ENCODE measurements at regions not wholly inside any gene's neighbourhood (a gene's known extent, or its start where the extent isn't known, plus 50 kb on each side); places are given as distances from the start of the nearest gene placed in this dataset.

DNA sequence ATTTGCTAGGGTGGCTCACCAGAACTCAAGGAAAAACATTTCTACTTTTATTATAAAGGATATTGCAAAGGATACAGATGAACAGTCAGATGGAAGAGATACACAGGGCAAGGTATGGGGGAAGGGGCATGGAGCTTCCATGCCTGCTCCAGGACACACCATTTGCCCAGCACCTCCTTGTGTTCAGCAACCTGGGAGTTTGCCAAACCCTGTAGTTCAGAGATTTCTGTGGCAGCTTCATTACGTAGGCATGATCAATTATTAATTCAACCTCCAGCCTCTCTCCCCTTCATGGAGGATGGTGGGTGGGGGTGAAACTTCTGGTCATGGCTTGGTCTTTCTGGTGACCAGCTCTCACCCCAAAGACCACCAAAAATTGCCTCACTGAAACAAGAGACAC lies 353.9 kb upstream of the THBS1 start:
- Histone ChIP-seq H3K4me1 (peaks cover 0 to 10% (median 5%) of the 10 kb centered on the region in 9 donors), H3K4me3 (no peak overlapping the region), H3K27me3 (no peaks in the 10 kb centered on the region), H3K27ac (no peak overlapping the region), H3K9me3 (no peaks in the 10 kb centered on the region), H3K36me3 (no peaks in the 10 kb centered on the region)
- intact Hi-C loops (cut with DNase I) = no loop called here
- 97 to 100% methylated on average over 1 of the region's 1 CpG for WGBS, 2 donors
- TF ChIP-seq, protein P1, sequence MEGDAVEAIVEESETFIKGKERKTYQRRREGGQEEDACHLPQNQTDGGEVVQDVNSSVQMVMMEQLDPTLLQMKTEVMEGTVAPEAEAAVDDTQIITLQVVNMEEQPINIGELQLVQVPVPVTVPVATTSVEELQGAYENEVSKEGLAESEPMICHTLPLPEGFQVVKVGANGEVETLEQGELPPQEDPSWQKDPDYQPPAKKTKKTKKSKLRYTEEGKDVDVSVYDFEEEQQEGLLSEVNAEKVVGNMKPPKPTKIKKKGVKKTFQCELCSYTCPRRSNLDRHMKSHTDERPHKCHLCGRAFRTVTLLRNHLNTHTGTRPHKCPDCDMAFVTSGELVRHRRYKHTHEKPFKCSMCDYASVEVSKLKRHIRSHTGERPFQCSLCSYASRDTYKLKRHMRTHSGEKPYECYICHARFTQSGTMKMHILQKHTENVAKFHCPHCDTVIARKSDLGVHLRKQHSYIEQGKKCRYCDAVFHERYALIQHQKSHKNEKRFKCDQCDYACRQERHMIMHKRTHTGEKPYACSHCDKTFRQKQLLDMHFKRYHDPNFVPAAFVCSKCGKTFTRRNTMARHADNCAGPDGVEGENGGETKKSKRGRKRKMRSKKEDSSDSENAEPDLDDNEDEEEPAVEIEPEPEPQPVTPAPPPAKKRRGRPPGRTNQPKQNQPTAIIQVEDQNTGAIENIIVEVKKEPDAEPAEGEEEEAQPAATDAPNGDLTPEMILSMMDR (IDR thresholded peaks at IDR 0.05) = no peak
- ATAC-seq (no peak), DNase-seq (no peak)

DNA sequence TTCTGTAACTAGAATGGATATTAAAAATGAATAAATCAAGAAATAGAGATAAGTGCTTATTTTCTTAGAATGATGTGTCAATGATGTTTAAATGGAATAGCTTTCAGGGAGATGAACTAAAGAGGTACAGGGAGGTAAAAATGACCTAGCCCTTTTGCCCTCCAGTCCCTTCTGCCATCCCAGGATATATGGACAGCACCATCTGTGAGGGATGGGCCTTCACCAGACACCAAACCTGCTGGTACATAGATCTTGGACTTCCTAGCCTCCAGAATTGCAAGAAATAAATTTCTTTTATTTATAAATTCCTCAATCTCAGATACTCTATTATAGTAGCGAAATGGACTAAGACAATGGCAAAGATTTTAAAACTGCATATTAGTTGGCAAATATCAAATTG lies 352.0 kb upstream of the THBS1 start:
- intact Hi-C loops (cut with DNase I) = no loop called here
- H3K27ac ChIP-seq = no peak overlapping the region
- DNase-seq = no peak
- no peaks in the 10 kb centered on the region for H3K36me3 ChIP-seq
- H3K4me1 ChIP-seq = peaks cover 0 to 15% (median 5%) of the 10 kb centered on the region in 9 donors
- no peak for ATAC-seq
- no peaks in the 10 kb centered on the region for H3K27me3 ChIP-seq
- H3K4me3 ChIP-seq = no peak overlapping the region
- H3K9me3 ChIP-seq = peaks cover 0 to 3% (median 0%) of the 10 kb centered on the region in 11 donors
- 97 to 99% methylated on average over 1 of the region's 1 CpG for WGBS, 2 donors
- TF ChIP-seq, protein P1 (IDR thresholded peaks at IDR 0.05) = no peak

DNA sequence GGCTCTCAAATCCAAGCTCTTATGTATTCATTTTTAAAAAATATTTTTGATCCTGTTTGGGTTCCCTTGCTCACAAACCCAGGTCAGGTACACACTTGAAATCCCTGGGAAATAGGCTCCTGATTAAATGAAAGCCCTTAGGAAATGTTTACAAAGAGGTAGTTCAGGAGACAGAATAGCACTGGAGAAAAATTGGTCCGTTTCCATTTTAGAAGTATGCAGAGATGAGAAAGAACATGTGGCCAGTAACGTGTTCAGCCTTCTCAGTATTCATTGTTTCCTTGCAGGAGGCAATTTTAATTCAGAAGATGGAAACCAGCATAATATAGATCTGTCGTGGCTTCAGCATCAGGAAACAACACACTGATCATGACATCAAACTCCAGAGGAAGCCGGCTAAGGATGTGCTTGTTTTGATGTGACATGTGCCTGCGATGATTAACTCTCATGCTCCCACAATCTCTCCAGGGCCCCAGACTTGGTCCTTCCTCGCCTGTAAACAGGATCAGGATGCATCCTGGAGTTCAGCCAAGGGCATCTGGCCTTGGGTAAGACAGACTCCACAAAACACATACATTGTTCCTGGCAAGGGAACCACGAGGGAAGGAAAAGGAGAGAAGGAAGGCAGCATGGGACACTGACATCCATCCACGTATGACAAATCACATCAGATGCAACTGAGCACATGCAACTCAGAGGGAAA lies 350.5 kb upstream of the THBS1 start:
- intact Hi-C loops (cut with DNase I) = no loop called here
- TF ChIP-seq, protein P1 (IDR thresholded peaks at IDR 0.05) = no peak
- H3K4me1 ChIP-seq = peaks cover 0 to 15% (median 5%) of the 10 kb centered on the region in 9 donors
- ATAC-seq (peak in 1 of 8 donors; percentile 39), DNase-seq (no peak)
- peaks cover 0 to 3% (median 0%) of the 10 kb centered on the region in 11 donors for H3K9me3 ChIP-seq
- H3K27me3 ChIP-seq = no peaks in the 10 kb centered on the region
- H3K4me3 ChIP-seq = no peak overlapping the region
- WGBS, 2 donors = 40 to 42% methylated on average over 8 of the region's 8 CpGs
- no peaks in the 10 kb centered on the region for H3K36me3 ChIP-seq
- H3K27ac ChIP-seq = peak overlapping the region in 1 of 10 donors; percentile 16

DNA sequence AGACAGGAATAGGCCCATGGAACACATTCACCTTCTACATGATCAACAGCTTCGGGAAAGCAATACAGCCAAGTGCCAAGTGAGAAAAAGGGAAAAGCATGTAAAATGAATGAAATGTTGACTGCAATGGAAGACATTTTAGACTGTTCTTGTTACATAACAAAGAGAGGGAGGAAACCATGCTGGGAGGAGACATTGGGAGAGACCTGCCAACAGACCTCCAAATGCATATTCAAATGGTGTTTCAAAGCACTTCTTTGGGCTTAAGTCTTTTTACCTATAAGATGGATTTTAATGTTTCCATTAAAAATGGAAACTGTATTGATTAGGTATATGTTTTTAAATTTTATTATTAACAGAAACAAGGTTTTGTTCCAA lies 350.0 kb upstream of the THBS1 start:
- no peaks in the 10 kb centered on the region for H3K27me3 ChIP-seq
- no peak overlapping the region for H3K4me3 ChIP-seq
- H3K36me3 ChIP-seq = no peaks in the 10 kb centered on the region
- TF ChIP-seq, protein P1 (IDR thresholded peaks at IDR 0.05) = no peak
- whole genome bisulfite sequencing, 2 donors = 76 to 86% methylated on average over 1 of the region's 1 CpG
- H3K9me3 ChIP-seq = peaks cover 0 to 3% (median 0%) of the 10 kb centered on the region in 11 donors
- no peak for ATAC-seq
- H3K27ac ChIP-seq = no peak overlapping the region
- intact Hi-C loops (cut with DNase I) = no loop called here
- peaks cover 0 to 15% (median 5%) of the 10 kb centered on the region in 9 donors for H3K4me1 ChIP-seq
- no peak for DNase-seq

Data from heart right ventricle (tissue), 16 donors.